Fibroblast of lung (primary cell): ENCODE measurements at regions not wholly inside any gene's neighbourhood (a gene's known extent, or its start where the extent isn't known, plus 50 kb on each side); places are given as distances from the start of the nearest gene placed in this dataset.

Experiments used
- EZH2 ChIP-seq: IDR thresholded peaks from 2 replicates; pipeline ENCODE4 v1.5.1; 2012; ENCODE audit warnings: low read length, control low read depth, mild to moderate bottlenecking; ENCODE audit errors: missing control alignments
- TF ChIP-seq, protein P1 (sequence below), 2 donors: IDR thresholded peaks in 1 of 2; conservative IDR thresholded peaks in 1 of 2; 1 replicate in 1 of 2; 2 replicates in 1 of 2; pipeline ENCODE4 v1.5.1; 2011 to 2012; ENCODE audit warnings: low read length in 2 of 2, control low read depth in 1 of 2, inconsistent platforms in 1 of 2, low read depth in 1 of 2, mild to moderate bottlenecking in 1 of 2

- TF ChIP-seq EZH2, result no peak
- TF ChIP-seq, protein P1, sequence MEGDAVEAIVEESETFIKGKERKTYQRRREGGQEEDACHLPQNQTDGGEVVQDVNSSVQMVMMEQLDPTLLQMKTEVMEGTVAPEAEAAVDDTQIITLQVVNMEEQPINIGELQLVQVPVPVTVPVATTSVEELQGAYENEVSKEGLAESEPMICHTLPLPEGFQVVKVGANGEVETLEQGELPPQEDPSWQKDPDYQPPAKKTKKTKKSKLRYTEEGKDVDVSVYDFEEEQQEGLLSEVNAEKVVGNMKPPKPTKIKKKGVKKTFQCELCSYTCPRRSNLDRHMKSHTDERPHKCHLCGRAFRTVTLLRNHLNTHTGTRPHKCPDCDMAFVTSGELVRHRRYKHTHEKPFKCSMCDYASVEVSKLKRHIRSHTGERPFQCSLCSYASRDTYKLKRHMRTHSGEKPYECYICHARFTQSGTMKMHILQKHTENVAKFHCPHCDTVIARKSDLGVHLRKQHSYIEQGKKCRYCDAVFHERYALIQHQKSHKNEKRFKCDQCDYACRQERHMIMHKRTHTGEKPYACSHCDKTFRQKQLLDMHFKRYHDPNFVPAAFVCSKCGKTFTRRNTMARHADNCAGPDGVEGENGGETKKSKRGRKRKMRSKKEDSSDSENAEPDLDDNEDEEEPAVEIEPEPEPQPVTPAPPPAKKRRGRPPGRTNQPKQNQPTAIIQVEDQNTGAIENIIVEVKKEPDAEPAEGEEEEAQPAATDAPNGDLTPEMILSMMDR (conservative IDR thresholded peaks at IDR 0.05 in 1 of 2, IDR thresholded peaks at IDR 0.05 in 1 of 2; ENCODE audit: low read depth in 1 of 2, low read length in 2 of 2), result no peak
Measured at GRCh38 chr1:194809215-194809614, 1622.8 kb upstream of the B3GALT2 start.
